ENCODE measurements at regions not wholly inside any gene's neighbourhood (a gene's known extent, or its start where the extent isn't known, plus 50 kb on each side); places are given as distances from the start of the nearest gene placed in this dataset.
"Not testable (repeated sequence)": the region's sequence is repeated elsewhere in the genome, so short reads cannot be mapped to it uniquely, and the experiment has no call there.

DNA sequence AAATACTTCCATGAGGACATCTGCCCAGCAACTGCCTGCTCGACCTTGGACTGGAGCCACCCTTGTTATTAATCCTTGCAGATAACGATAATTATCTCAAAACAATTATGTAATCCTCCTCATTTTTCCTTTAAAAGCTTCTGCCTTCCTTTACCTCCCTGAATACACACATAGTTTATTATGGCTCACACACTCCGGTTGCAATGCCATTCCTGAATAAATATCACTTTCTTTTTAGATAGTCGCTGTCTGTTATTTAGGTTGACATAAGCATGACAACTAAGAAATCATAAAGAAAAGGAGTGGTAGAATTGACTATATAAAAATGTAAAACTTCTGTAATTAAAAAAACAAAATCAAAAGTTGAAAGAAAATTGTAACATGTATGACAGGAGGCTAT, 64.8 kb downstream of the B4GALT7 start:
- DNase-seq (ENCODE audit: low read depth) = not testable (repeated sequence)

DNA sequence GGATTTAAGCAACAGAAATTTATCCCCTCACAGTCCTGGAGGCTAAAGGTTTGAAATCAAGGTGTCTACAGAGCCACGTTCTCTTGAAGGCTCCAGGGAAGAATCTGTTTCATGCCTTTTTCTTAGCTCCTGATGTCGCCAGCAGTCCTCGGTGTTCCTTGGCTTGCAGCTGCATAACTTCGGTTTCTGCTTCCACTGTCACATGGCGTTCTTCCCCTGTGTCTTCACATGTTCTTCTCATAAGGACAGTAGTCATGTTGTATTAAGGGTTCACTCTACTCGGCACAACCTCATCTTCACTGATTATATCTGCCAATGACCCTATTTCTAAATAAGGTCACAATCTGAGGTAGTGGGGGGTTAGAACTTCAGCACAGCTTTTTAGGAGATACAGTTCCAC, 65.2 kb downstream of the B4GALT7 start:
- DNase-seq (ENCODE audit: low read depth) = not testable (repeated sequence)

DNA sequence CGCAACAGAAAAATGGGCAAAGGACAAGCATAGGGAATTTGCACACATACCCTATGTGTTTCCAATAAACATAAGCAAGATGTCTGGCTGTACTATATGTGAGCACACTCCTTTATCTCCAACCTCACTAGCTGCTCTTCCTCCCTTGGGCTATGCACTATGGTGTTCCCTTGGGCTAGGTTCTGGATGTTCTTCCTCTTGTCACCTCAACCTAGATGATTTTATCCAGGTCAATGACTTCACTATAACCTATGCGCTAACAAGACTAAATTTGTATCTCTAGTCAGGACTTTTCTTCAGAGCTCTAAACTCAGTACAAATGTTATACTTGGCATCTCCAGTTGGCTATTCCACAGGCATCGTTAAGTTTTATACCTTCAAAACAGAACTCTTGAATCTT, 66.0 kb downstream of the B4GALT7 start:
- DNase-seq (ENCODE audit: low read depth) = not testable (repeated sequence)

DNA sequence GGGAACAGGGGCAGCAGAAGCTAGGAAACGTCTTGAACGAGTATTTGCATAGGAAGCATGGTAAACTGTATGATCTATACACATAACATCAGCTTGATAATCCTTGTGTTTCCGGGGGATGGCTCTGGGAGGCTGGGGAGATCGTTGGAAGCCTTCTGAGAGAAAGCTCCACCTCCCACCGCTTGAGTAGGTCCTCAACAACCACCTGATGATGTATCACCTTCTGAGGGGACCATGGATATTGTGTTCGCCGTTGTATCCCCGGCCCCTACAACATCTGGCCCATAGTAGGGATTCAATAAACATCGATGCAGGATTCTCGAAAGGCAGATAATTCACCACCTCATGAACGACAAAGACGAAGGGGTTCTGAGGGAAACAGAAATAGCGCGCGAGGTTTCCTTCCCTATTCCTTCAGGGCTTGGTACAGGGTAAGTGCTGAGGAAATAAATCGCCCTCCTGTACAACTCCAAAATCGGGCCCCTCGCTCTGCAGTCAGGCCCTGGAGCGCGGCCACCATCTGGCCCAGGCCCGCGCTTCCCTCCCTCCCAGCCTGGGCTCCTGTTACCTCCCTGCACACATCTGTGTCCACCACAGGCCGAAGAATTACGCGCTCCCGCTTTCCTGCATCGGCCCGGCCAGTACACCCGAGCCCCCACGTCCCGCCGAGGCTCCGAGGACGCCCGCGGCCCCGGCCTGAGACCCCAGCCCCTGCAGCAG, 71.3 kb downstream of the B4GALT7 start:
- DNase-seq (ENCODE audit: low read depth) = not testable (repeated sequence)

DNA sequence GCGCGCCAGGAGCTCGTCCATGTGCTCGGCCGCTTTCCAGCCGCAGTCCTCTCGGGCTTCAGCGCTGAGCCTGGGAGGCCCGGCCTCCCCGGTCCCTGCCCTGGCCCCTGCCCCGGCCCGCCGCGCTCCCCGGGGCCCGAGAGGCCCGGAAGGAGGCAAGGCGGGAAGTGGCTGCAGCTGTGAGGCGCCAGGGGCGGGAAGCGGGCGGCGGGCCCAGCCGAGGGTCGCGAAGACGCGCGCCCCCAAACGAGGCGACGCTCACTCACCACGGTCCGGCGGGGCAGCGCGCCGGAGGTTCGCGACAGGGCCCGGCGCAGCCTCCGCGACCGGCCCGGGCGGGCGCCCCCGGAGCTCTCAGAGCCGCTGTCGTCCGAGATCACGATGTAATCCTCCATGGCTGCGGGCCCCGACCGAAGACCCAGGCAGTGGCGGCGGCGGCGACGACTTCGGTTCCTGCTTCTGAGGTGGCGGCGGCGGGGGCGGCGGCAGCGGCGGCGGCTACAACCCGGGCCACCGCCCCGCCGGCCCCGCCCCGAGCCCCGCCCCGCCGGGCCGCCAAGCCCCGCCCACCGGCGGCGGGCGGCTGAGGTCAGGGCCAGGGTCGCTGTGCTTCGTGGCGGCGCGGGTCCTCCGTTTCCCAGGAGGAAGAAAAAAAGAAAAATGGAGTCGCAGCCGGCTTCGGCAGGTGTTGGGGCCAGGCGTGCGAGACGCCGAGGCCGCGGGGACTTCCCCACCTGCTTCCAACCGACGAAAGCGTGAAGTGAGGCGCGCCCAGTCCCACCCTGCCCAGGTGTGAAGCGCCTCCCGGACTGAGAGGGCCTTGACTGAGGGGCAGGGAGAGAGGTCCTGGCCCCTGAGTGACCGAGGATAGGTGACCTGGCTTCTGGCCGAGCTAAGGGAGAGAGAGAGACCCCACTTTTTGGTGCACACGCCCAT, 72.1 kb downstream of the B4GALT7 start:
- peak; percentile 51 for DNase-seq (ENCODE audit: low read depth)

All from activated gamma-delta T cell treated with anti-CD3 and anti-CD28 coated beads, Interleukin-2, amount 50 U/mL, for 16 hours (primary cell).